Gastroesophageal sphincter (tissue), 3 donors: ENCODE measurements at regions not wholly inside any gene's neighbourhood (a gene's known extent, or its start where the extent isn't known, plus 50 kb on each side); places are given as distances from the start of the nearest gene placed in this dataset.

ENCODE experiments used
- POLR2A ChIP-seq, 2 donors: fragments of 450-650 bp; IDR thresholded peaks; one replicate each; pipeline ENCODE4 v1.6.1; 2017; ENCODE audit warnings: antibody characterized with exemption in 2 of 2, mild to moderate bottlenecking in 2 of 2, moderate library complexity in 1 of 2
- TF ChIP-seq, protein P1 (sequence below), 4 experiments: fragments of 200-600 bp in 2 of 4; fragments of 450-650 bp in 2 of 4; sonication (generic) in 1 of 4; IDR thresholded peaks; one replicate each; pipeline ENCODE4 v1.5.1; 2017 to 2019; ENCODE audit warnings: antibody characterized with exemption in 4 of 4, mild to moderate bottlenecking in 2 of 4, moderate library complexity in 2 of 4

GRCh38 chr21:17352996-17353655 is 159.7 kb upstream of the CXADR start:
- TF ChIP-seq, protein P1, sequence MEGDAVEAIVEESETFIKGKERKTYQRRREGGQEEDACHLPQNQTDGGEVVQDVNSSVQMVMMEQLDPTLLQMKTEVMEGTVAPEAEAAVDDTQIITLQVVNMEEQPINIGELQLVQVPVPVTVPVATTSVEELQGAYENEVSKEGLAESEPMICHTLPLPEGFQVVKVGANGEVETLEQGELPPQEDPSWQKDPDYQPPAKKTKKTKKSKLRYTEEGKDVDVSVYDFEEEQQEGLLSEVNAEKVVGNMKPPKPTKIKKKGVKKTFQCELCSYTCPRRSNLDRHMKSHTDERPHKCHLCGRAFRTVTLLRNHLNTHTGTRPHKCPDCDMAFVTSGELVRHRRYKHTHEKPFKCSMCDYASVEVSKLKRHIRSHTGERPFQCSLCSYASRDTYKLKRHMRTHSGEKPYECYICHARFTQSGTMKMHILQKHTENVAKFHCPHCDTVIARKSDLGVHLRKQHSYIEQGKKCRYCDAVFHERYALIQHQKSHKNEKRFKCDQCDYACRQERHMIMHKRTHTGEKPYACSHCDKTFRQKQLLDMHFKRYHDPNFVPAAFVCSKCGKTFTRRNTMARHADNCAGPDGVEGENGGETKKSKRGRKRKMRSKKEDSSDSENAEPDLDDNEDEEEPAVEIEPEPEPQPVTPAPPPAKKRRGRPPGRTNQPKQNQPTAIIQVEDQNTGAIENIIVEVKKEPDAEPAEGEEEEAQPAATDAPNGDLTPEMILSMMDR (IDR thresholded peaks at IDR 0.05) = no peak
- TF ChIP-seq POLR2A (IDR thresholded peaks at IDR 0.05) = no peak
